HG03103 (cell line): ENCODE measurements at regions not wholly inside any gene's neighbourhood (a gene's known extent, or its start where the extent isn't known, plus 50 kb on each side); places are given as distances from the start of the nearest gene placed in this dataset.

Experiments
- ATAC-seq: cut with Tn5 transposase; IDR thresholded peaks from one replicate; pipeline ENCODE4 v1.9.1; 2021; ENCODE audit warnings: low read depth; ENCODE audit not compliant: unreplicated experiment

- no peak for ATAC-seq
These were observed 148.1 kb downstream of the PPARGC1A start for GRCh38 chr4:23741681-23742191.

DNA sequence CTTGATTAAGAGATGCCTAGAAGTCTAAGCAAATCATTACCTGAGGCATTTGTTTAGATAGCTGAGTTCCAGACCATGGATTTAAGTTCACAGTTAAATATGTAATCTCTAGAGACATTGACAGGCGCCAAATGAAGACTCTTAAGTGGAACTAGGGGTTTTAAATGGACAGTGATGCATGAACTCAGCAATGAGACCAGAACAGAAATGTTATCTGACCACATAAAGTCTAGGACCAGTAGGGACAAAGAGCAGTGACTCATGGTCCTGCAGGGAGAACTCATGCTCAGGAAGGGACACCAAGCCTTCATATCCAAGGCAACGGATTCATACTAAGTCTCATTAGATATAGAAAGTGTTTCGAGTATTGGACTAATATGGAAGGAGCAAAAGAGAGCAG, 152.3 kb downstream of the PPARGC1A start:
- no peak for ATAC-seq

DNA sequence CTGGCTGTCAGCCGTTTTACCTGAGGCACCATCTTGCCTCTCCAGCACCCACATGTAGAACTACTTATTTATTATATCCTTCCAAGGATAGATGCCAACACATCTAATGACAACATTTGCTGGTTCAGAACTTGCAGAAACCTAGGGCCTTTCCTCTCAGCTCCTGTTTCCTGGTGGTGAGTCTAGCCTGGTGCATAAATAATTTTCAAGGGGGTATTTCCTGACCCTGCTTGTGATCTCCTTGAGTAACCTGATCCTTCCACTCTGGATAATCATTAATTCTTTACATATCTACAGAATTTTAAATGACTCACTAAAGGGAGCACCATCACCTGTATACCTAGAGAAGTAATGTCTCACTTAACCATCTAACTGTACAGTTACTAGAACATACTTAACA, 153.4 kb downstream of the PPARGC1A start:
- no peak for ATAC-seq

GRCh38 chr4:23734000-23734399, 155.8 kb downstream of the PPARGC1A start:
- no peak for ATAC-seq

GRCh38 chr4:23733476-23733875, 156.4 kb downstream of the PPARGC1A start:
- ATAC-seq: no peak

DNA sequence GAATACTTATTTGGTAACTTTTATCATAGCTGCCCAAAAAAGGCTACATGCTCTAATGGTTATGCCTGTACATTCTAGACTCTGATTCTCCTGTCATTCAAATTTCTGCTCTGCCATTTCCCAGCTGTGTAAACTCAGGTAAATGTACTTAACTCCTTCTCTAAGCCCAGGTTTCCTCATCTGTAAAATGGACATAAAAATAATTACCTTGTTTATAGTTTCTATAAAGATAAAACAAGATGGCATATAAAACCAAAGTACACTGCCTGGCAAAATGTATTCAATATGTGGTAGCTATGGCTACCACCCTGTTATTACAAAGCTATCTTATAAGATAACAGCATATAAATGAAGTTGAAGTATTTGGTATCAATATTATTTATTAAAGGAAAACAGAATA, 158.8 kb downstream of the PPARGC1A start:
- no peak for ATAC-seq

- ATAC-seq: no peak
These were observed 160.9 kb downstream of the PPARGC1A start for GRCh38 chr4:23728971-23729370.

GRCh38 chr4:23728393-23728792, 161.5 kb downstream of the PPARGC1A start:
- ATAC-seq: no peak

GRCh38 chr4:23720556-23720955, 169.3 kb downstream of the PPARGC1A start:
- ATAC-seq: no peak

DNA sequence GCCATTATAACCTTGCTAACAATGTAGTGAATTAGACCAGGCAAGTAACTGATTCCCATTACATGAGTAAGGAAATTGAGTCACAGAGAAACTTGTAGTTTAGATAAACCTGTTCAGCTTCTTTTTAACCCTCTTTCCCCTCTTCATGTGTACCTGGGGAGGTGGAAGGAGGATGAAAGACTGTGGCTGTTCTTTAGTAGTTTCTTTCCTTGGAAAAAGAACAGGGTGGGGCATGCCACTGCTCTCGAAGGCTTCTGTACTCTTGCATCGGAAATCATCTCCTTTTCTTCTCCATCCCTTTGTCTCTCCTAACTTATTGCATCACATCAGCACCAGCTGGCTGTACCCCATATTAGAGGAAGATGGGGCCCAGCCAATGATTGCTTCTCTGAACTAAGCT, 171.4 kb downstream of the PPARGC1A start:
- no peak for ATAC-seq

- ATAC-seq: no peak
These were observed 172.2 kb downstream of the PPARGC1A start for GRCh38 chr4:23717528-23718248.

DNA sequence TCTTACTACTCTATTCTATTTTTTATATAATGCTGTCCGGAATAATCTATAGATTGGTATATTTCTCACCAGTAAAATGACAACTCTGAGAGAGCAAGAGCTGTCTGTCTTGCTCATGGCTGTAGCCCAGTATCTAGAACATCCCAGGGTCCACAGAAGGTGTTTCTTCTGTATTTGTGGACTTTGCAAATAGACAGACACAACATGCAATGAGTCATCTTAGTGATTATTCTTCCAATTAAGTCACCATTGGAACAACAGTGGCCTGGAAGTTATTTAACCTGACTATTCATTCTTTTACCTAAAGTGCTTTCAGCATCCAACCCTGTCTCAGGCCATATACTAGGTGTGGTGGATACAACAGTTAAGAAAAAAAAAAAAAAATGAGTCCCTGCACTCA, 179.5 kb downstream of the PPARGC1A start:
- no peak for ATAC-seq

GRCh38 chr4:23707652-23708026, 182.2 kb downstream of the PPARGC1A start:
- ATAC-seq: no peak

GRCh38 chr4:23706972-23707651, 182.7 kb downstream of the PPARGC1A start:
- ATAC-seq: no peak

GRCh38 chr4:23700197-23700596, 189.7 kb downstream of the PPARGC1A start:
- ATAC-seq: no peak

DNA sequence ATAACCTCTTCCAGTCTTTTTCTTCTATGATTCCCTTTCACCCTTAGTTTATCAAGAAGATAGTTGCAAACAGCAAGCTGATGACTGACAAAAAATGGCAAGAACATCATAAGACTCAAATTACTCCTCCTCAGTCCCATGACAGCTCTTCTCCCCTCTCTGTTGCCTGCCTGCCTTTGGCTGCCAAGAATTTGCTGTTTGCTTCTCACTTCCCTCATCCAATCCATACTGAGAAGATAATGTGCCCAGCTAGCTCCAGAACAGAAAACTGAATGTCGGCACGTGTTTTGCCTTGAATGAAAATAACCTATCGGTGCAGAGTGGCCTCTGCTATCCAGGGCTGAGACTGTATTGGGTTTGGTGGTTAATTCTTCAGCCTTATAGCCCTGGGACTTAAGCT, 192.1 kb downstream of the PPARGC1A start:
- ATAC-seq: no peak

GRCh38 chr4:23697001-23697528, 192.8 kb downstream of the PPARGC1A start:
- ATAC-seq: no peak

DNA sequence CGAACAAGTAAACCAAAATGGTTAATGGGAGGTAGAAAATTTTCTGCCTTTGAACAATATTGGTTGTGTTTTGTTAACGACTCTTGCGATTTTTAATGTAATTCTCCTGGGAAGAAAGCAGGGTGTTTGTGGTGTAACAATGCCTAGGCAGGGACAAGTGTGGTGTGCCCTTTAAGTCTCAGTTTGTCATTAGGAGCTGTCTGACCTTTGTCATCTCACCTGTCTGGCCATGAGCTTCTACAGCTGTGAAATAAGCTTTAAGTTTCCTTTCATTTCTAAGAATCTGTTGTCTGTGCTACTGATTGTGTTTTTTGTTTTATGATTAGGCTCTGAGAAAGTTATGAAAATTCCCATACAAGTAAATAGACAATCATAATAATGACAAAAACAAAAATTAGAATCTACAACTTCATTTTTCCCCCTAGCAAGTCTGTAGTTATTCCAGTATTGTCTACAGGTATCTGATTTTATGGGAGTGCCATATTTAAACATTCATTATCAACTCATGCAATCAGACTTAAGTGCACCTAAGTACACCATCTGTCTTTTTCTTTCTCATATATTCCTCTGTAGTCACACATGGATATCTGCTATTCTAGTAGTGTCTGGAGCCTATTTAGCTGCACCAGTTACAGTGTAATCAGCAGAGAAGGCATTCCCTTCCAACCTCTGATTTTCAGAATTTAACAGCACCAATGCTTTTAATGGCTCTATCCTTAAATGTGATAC, 203.5 kb downstream of the PPARGC1A start:
- no peak for ATAC-seq

GRCh38 chr4:23685471-23685870, 204.4 kb downstream of the PPARGC1A start:
- no peak for ATAC-seq

GRCh38 chr4:23680671-23681518, 209.0 kb downstream of the PPARGC1A start:
- no peak for ATAC-seq
